Mesenchymal stem cell (in vitro differentiated cells and primary cell): ENCODE measurements at regions not wholly inside any gene's neighbourhood (a gene's known extent, or its start where the extent isn't known, plus 50 kb on each side); places are given as distances from the start of the nearest gene placed in this dataset.

Experiments
- DNase-seq: peaks from one replicate; pipeline ENCODE4 v3.0.0-alpha.2; 2013
- H2AFZ ChIP-seq: one replicate; pipeline ENCODE4 v1.6.1; 2013; ENCODE audit warnings: low read depth, mild to moderate bottlenecking, control low read depth, inconsistent platforms, low read length, moderate library complexity
- H2AK5ac ChIP-seq: 2 replicates; pipeline ENCODE4 v1.6.1; 2013; ENCODE audit warnings: low read length, moderate library complexity, mild to moderate bottlenecking, inconsistent platforms; ENCODE audit not compliant: severe bottlenecking
- H2BK120ac ChIP-seq: one replicate; pipeline ENCODE4 v1.6.1; 2013; ENCODE audit warnings: low read depth, mild to moderate bottlenecking, inconsistent platforms, low read length, moderate library complexity
- H2BK12ac ChIP-seq, 2 experiments: one replicate each; pipeline ENCODE4 v1.6.1; 2013; ENCODE audit warnings: inconsistent platforms in 2 of 2, low read length in 2 of 2, mild to moderate bottlenecking in 2 of 2, moderate library complexity in 2 of 2, control low read depth in 1 of 2
- H2BK15ac ChIP-seq: one replicate; pipeline ENCODE4 v1.6.1; 2013; ENCODE audit warnings: mild to moderate bottlenecking, low read depth, inconsistent platforms; ENCODE audit not compliant: poor library complexity, severe bottlenecking
- H2BK5ac ChIP-seq: 2 replicates; pipeline ENCODE4 v1.6.1; 2013; ENCODE audit warnings: low read depth, mild to moderate bottlenecking, low read length, control low read depth, inconsistent platforms; ENCODE audit not compliant: poor library complexity, severe bottlenecking
- H3K14ac ChIP-seq, 2 experiments: one replicate each; pipeline ENCODE4 v1.6.1; 2013; ENCODE audit warnings: inconsistent platforms in 2 of 2, low read length in 2 of 2, control low read depth in 1 of 2, mild to moderate bottlenecking in 1 of 2, moderate library complexity in 1 of 2
- H3K18ac ChIP-seq, 2 experiments: one replicate each; pipeline ENCODE4 v1.6.1; 2013; ENCODE audit warnings: inconsistent platforms in 2 of 2, low read length in 2 of 2, control low read depth in 1 of 2, low read depth in 1 of 2, mild to moderate bottlenecking in 1 of 2
- H3K23ac ChIP-seq, 2 experiments: one replicate each; pipeline ENCODE4 v1.6.1; 2013; ENCODE audit warnings: inconsistent platforms in 2 of 2, low read length in 2 of 2, mild to moderate bottlenecking in 2 of 2, moderate library complexity in 2 of 2, control low read depth in 1 of 2
- H3K27ac ChIP-seq: 2 replicates; pipeline ENCODE4 v1.5.1; 2013; ENCODE audit warnings: mild to moderate bottlenecking, moderate library complexity, low read length, control low read depth, inconsistent platforms; ENCODE audit not compliant: poor library complexity, severe bottlenecking
- H3K27me3 ChIP-seq, 2 experiments: 2 replicates each; pipeline versions ENCODE4 v1.6.1 to v1.7.0; 2013; ENCODE audit warnings: low read length in 2 of 2, mild to moderate bottlenecking in 2 of 2, moderate library complexity in 2 of 2, control low read depth in 1 of 2, inconsistent platforms in 1 of 2; ENCODE audit not compliant: control insufficient read depth in 1 of 2, insufficient read depth in 1 of 2
- H3K36me3 ChIP-seq, 2 experiments: 2 replicates each; pipeline versions ENCODE4 v1.6.1 to v1.7.0; 2013; ENCODE audit warnings: low read length in 2 of 2, control low read depth in 1 of 2, inconsistent platforms in 1 of 2, low read depth in 1 of 2, mild to moderate bottlenecking in 1 of 2; ENCODE audit not compliant: insufficient read depth in 2 of 2, control insufficient read depth in 1 of 2
- H3K4ac ChIP-seq, 2 experiments: one replicate each; pipeline ENCODE4 v1.6.1; 2013; ENCODE audit warnings: inconsistent platforms in 2 of 2, low read length in 2 of 2, mild to moderate bottlenecking in 2 of 2, moderate library complexity in 2 of 2, control low read depth in 1 of 2, low read depth in 1 of 2
- H3K4me1 ChIP-seq: 2 replicates; pipeline ENCODE4 v1.6.1; 2013; ENCODE audit warnings: low read depth, low read length, control low read depth; ENCODE audit not compliant: control insufficient read depth, insufficient read depth
- H3K4me2 ChIP-seq: 2 replicates; pipeline ENCODE4 v1.6.1; 2013; ENCODE audit warnings: low read length, mild to moderate bottlenecking, inconsistent platforms; ENCODE audit not compliant: poor library complexity, severe bottlenecking
- H3K4me3 ChIP-seq, 2 experiments: 2 replicates each; pipeline versions ENCODE4 v1.5.1 to v1.7.0; 2013; ENCODE audit warnings: low read length in 2 of 2, mild to moderate bottlenecking in 2 of 2, control low read depth in 1 of 2, low read depth in 1 of 2; ENCODE audit not compliant: insufficient read depth in 1 of 2
- H3K79me1 ChIP-seq: replicated peaks from 2 replicates; pipeline ENCODE4 v1.6.1; 2013; ENCODE audit warnings: mild to moderate bottlenecking, control low read depth, low read length, inconsistent platforms; ENCODE audit not compliant: poor library complexity, severe bottlenecking
- H3K9ac ChIP-seq: 2 replicates; pipeline ENCODE4 v1.7.0; 2013; ENCODE audit warnings: mild to moderate bottlenecking, low read length, moderate library complexity
- H3K9me3 ChIP-seq: 2 replicates; pipeline ENCODE4 v1.7.0; 2013; ENCODE audit warnings: mild to moderate bottlenecking, low read length; ENCODE audit not compliant: control insufficient read depth
- H4K8ac ChIP-seq: one replicate; pipeline ENCODE4 v1.6.1; 2013; ENCODE audit warnings: inconsistent platforms, mild to moderate bottlenecking, low read length, moderate library complexity
- H4K91ac ChIP-seq: one replicate; pipeline ENCODE4 v1.6.1; 2013; ENCODE audit warnings: mild to moderate bottlenecking, low read length, inconsistent platforms
- WGBS: methylation state at CpG from one replicate; pipeline ENCODE4 v1.1.7; 2013; ENCODE audit warnings: mixed read lengths; 5-methylcytosine and 5-hydroxymethylcytosine counted together

GRCh38 chr11:134753771-134754520, 341.9 kb upstream of the B3GAT1 start:
- Histone ChIP-seq H3K4me3 (no peak overlapping the region), H3K9ac (no peak overlapping the region), H3K14ac (no peak overlapping the region), H3K4ac (no peak overlapping the region), H2BK15ac (no peak overlapping the region), H3K23ac (no peak overlapping the region), H3K27ac (no peak overlapping the region), H3K27me3 (no peaks in the 10 kb centered on the region), H2AK5ac (no peak overlapping the region), H3K36me3 (no peaks in the 10 kb centered on the region), H2BK12ac (no peak overlapping the region), H4K91ac (no peak overlapping the region), H3K4me2 (no peak overlapping the region), H2BK120ac (no peak overlapping the region), H2BK5ac (no peak overlapping the region), H3K4me1 (no peaks in the 10 kb centered on the region), H3K79me1 (no peaks in the 10 kb centered on the region), H3K18ac (no peak overlapping the region), H4K8ac (no peak overlapping the region), H3K9me3 (peaks cover 1% of the 10 kb centered on the region), H2AFZ (no peak overlapping the region)
- WGBS, result 79% methylated on average over 15 of the region's 16 CpGs
- no peak for DNase-seq

DNA sequence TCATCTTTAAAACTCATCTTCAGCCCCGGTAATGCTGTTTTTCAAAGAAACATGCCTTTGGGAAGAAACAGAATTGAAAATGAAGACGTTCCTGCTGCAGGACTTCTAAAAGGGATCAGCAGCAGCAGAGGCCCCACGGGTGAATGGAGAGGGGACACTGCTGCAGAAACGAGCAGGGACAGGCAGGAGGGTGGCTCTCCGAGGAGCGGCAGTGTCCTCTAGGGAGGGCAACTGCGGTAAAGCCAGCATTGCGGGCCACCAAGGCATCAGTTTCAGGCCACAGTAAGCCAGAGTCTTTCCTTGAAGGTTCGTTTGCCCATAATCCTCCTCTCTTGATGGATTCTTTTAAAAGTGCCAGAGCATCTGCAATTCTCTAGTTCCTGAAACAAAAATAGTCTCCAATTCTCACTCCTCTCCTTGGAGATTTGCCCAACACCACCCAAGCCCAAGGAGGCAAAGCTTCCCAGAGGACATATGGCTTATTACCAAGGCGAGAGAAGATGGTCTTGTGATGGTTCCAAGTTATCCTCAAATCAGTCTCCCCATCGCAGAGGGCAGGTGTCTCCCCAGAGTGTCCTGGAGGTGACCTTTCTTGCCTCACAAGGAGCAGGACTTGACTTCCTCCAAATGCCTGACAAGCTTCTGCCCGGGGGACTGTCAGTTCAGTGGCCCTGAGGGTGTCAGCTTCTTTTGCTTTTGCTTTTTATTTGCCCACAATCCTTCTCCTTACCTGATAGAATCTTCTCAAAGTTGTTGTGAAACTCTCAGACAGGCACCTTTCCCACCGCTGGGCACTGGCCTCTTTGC, 341.1 kb upstream of the B3GAT1 start:
- no peaks in the 10 kb centered on the region for H3K79me1 ChIP-seq
- no peak overlapping the region for H4K91ac ChIP-seq
- H3K9ac ChIP-seq, result no peak overlapping the region
- H3K27me3 ChIP-seq, result no peaks in the 10 kb centered on the region
- no peak overlapping the region for H3K4ac ChIP-seq
- no peak overlapping the region for H2BK5ac ChIP-seq
- no peak overlapping the region for H3K27ac ChIP-seq
- DNase-seq, result no peak
- H4K8ac ChIP-seq, result no peak overlapping the region
- no peaks in the 10 kb centered on the region for H3K4me1 ChIP-seq
- H3K18ac ChIP-seq, result no peak overlapping the region
- no peak overlapping the region for H3K14ac ChIP-seq
- no peak overlapping the region for H2BK12ac ChIP-seq
- H3K23ac ChIP-seq, result no peak overlapping the region
- H2BK120ac ChIP-seq, result no peak overlapping the region
- H2BK15ac ChIP-seq, result no peak overlapping the region
- H2AFZ ChIP-seq, result no peak overlapping the region
- H3K9me3 ChIP-seq, result peaks cover 6% of the 10 kb centered on the region
- no peak overlapping the region for H3K4me2 ChIP-seq
- no peak overlapping the region for H2AK5ac ChIP-seq
- no peak overlapping the region for H3K4me3 ChIP-seq
- 73% methylated on average over 13 of the region's 13 CpGs for WGBS
- no peaks in the 10 kb centered on the region for H3K36me3 ChIP-seq

GRCh38 chr11:134752526-134752925, 340.5 kb upstream of the B3GAT1 start:
- H2BK15ac ChIP-seq, result no peak overlapping the region
- H3K36me3 ChIP-seq, result no peaks in the 10 kb centered on the region
- H3K4me2 ChIP-seq, result no peak overlapping the region
- no peak overlapping the region for H2BK120ac ChIP-seq
- H3K14ac ChIP-seq, result no peak overlapping the region
- H3K4me3 ChIP-seq, result no peak overlapping the region
- no peak overlapping the region for H4K91ac ChIP-seq
- no peak overlapping the region for H2AFZ ChIP-seq
- no peak for DNase-seq
- H3K79me1 ChIP-seq, result no peaks in the 10 kb centered on the region
- 70% methylated on average over 6 of the region's 6 CpGs for WGBS
- H3K18ac ChIP-seq, result no peak overlapping the region
- no peak overlapping the region for H3K23ac ChIP-seq
- no peaks in the 10 kb centered on the region for H3K4me1 ChIP-seq
- H3K27ac ChIP-seq, result no peak overlapping the region
- no peak overlapping the region for H2AK5ac ChIP-seq
- no peak overlapping the region for H3K9ac ChIP-seq
- no peak overlapping the region for H2BK12ac ChIP-seq
- no peak overlapping the region for H3K4ac ChIP-seq
- H4K8ac ChIP-seq, result no peak overlapping the region
- H3K27me3 ChIP-seq, result no peaks in the 10 kb centered on the region
- H3K9me3 ChIP-seq, result peaks cover 7% of the 10 kb centered on the region
- H2BK5ac ChIP-seq, result no peak overlapping the region

GRCh38 chr11:134751766-134752165, 339.7 kb upstream of the B3GAT1 start:
- 88% methylated on average over 6 of the region's 6 CpGs for WGBS

More at GRCh38 chr11:134751766-134752165, 339.7 kb upstream of the B3GAT1 start:
- Histone ChIP-seq H2BK120ac (no peak overlapping the region), H3K9me3 (peaks cover 7% of the 10 kb centered on the region), H3K4ac (no peak overlapping the region), H2BK12ac (no peak overlapping the region), H2AK5ac (no peak overlapping the region), H3K4me3 (no peak overlapping the region), H2BK15ac (no peak overlapping the region), H3K9ac (no peak overlapping the region), H3K18ac (no peak overlapping the region), H3K14ac (no peak overlapping the region), H2AFZ (no peak overlapping the region), H3K4me2 (no peak overlapping the region), H4K91ac (no peak overlapping the region), H3K23ac (no peak overlapping the region), H3K27ac (no peak overlapping the region), H4K8ac (no peak overlapping the region), H2BK5ac (no peak overlapping the region), H3K27me3 (no peaks in the 10 kb centered on the region), H3K4me1 (no peaks in the 10 kb centered on the region), H3K79me1 (no peaks in the 10 kb centered on the region), H3K36me3 (no peaks in the 10 kb centered on the region)
- DNase-seq, result no peak
